ENCODE measurements at regions not wholly inside any gene's neighbourhood (a gene's known extent, or its start where the extent isn't known, plus 50 kb on each side); places are given as distances from the start of the nearest gene placed in this dataset.

DNA sequence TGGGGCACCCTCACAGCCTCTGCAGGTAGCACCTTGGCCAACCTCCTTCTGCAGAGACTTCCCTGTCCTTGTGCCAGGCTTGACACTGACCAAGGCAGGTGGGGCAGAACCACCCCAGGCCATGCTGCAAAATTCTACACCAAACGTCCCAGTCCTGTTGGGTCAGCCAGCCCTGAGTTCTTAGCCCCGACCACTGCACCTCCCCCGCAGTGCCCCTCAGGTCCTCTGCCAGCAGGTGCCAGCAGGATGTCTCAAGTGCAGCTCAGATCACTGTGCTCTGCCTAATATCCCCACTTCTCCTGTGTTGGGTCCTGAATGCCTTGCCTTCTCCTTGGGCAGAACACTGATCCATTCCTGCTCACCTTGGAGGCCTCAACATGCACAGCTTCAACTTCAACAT, 999.7 kb downstream of the TBC1D22A start:
- no peak overlapping the region for H3K9ac ChIP-seq (ENCODE audit: low read length)
- H4K20me1 ChIP-seq (ENCODE audit: control insufficient read depth, insufficient read depth, low read length, poor library complexity, severe bottlenecking), result no peaks in the 10 kb centered on the region
- no peak overlapping the region for H3K4me2 ChIP-seq (replicated peaks; ENCODE audit: low read depth, low read length, poor library complexity, severe bottlenecking)
- ChIA-PET POLR2A (no interaction called here), CTCF (no interaction called here)
- Mint-ChIP-seq H3K27me3 (peaks cover 17% of the 10 kb centered on the region), H3K4me3 (no peak overlapping the region), H3K9me3 (ENCODE audit: insufficient read depth) (no peaks in the 10 kb centered on the region), H3K4me1 (no peaks in the 10 kb centered on the region), H3K27ac (no peak overlapping the region)
- H3K27me3 ChIP-seq (replicated peaks in 1 of 4; ENCODE audit: control extremely low read depth in 1 of 4, control insufficient read depth in 3 of 4, insufficient read depth in 4 of 4, low read length in 3 of 4), result peaks cover 0 to 7% (median 0%) of the 10 kb centered on the region in 4 experiments
- no peaks in the 10 kb centered on the region for H3K4me1 ChIP-seq (ENCODE audit: control insufficient read depth in 2 of 2, insufficient read depth in 2 of 2, low read length in 2 of 2)
- H3K4me3 ChIP-seq (ENCODE audit: control extremely low read depth in 1 of 5, extremely low read depth in 1 of 5, insufficient read depth in 1 of 5, low read depth in 2 of 5, low read length in 4 of 5), result no peak overlapping the region
- H2AFZ ChIP-seq (ENCODE audit: insufficient read depth, low read depth, low read length, poor library complexity, severe bottlenecking), result no peak overlapping the region
- ATAC-seq (ENCODE audit: low read depth) (no peak), DNase-seq (no peak)
- 83% methylated on average over 3 of the region's 3 CpGs for WGBS (ENCODE audit: insufficient coverage)
- intact Hi-C loops (cut with micrococcal nuclease), result no loop called here
- H3K27ac ChIP-seq (ENCODE audit: low read length in 2 of 2), result no peak overlapping the region
- no peaks in the 10 kb centered on the region for H3K79me2 ChIP-seq (ENCODE audit: control insufficient read depth, insufficient read depth, low read length)
- no peaks in the 10 kb centered on the region for H3K36me3 ChIP-seq (replicated peaks in 1 of 2; ENCODE audit: control extremely low read depth in 1 of 2, control insufficient read depth in 1 of 2, extremely low read depth in 1 of 2, insufficient read depth in 2 of 2, low read length in 1 of 2)
- TF ChIP-seq, protein P1, sequence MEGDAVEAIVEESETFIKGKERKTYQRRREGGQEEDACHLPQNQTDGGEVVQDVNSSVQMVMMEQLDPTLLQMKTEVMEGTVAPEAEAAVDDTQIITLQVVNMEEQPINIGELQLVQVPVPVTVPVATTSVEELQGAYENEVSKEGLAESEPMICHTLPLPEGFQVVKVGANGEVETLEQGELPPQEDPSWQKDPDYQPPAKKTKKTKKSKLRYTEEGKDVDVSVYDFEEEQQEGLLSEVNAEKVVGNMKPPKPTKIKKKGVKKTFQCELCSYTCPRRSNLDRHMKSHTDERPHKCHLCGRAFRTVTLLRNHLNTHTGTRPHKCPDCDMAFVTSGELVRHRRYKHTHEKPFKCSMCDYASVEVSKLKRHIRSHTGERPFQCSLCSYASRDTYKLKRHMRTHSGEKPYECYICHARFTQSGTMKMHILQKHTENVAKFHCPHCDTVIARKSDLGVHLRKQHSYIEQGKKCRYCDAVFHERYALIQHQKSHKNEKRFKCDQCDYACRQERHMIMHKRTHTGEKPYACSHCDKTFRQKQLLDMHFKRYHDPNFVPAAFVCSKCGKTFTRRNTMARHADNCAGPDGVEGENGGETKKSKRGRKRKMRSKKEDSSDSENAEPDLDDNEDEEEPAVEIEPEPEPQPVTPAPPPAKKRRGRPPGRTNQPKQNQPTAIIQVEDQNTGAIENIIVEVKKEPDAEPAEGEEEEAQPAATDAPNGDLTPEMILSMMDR (IDR thresholded peaks at IDR 0.05), result no peak
- no peak for TF ChIP-seq EZH2 (IDR thresholded peaks at IDR 0.05; ENCODE audit: borderline replicate concordance, insufficient read depth, low read depth, low read length, poor library complexity, severe bottlenecking)
- H3K9me3 ChIP-seq (ENCODE audit: control extremely low read depth in 1 of 3, control insufficient read depth in 2 of 3, insufficient read depth in 1 of 3, low read length in 2 of 3), result no peaks in the 10 kb centered on the region

DNA sequence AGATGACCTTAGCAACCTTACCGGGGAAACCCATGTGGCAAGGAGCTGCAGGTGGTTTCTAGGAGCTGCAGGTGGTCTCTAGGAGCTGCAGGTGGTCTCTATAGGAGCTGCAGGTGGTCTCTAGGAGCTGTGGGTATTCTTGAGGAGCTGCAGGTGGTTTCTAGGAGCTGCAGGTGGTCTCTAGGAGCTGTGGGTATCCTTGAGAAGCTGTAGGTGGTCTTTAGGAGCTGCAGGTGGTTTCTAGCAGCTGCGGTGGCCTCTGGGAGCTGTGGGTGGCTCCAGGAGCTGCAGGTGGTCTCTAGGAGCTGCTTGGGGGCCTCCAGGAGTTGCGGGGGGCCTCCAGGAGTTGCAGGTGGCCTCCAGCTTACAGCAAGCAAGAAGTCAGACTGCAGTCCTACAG, 997.5 kb downstream of the TBC1D22A start:
- 78% methylated on average over 3 of the region's 3 CpGs for WGBS (ENCODE audit: insufficient coverage)
- Histone ChIP-seq H3K9me3 (ENCODE audit: control extremely low read depth in 1 of 3, control insufficient read depth in 2 of 3, insufficient read depth in 1 of 3, low read length in 2 of 3) (no peaks in the 10 kb centered on the region), H3K4me2 (replicated peaks; ENCODE audit: low read depth, low read length, poor library complexity, severe bottlenecking) (no peak overlapping the region), H3K9ac (ENCODE audit: low read length) (no peak overlapping the region), H3K27ac (ENCODE audit: low read length in 2 of 2) (no peak overlapping the region), H3K79me2 (ENCODE audit: control insufficient read depth, insufficient read depth, low read length) (no peaks in the 10 kb centered on the region), H2AFZ (ENCODE audit: insufficient read depth, low read depth, low read length, poor library complexity, severe bottlenecking) (no peak overlapping the region), H3K4me3 (ENCODE audit: control extremely low read depth in 1 of 5, extremely low read depth in 1 of 5, insufficient read depth in 1 of 5, low read depth in 2 of 5, low read length in 4 of 5) (no peak overlapping the region), H3K36me3 (replicated peaks in 1 of 2; ENCODE audit: control extremely low read depth in 1 of 2, control insufficient read depth in 1 of 2, extremely low read depth in 1 of 2, insufficient read depth in 2 of 2, low read length in 1 of 2) (no peaks in the 10 kb centered on the region), H3K4me1 (ENCODE audit: control insufficient read depth in 2 of 2, insufficient read depth in 2 of 2, low read length in 2 of 2) (no peaks in the 10 kb centered on the region), H4K20me1 (ENCODE audit: control insufficient read depth, insufficient read depth, low read length, poor library complexity, severe bottlenecking) (no peaks in the 10 kb centered on the region), H3K27me3 (replicated peaks in 1 of 4; ENCODE audit: control extremely low read depth in 1 of 4, control insufficient read depth in 3 of 4, insufficient read depth in 4 of 4, low read length in 3 of 4) (peaks cover 0 to 7% (median 0%) of the 10 kb centered on the region in 4 experiments)
- no peak overlapping the region for H3K27ac Mint-ChIP-seq
- no peak overlapping the region for H3K4me3 Mint-ChIP-seq
- no peak for ATAC-seq (ENCODE audit: low read depth)
- ChIA-PET CTCF (no interaction called here), POLR2A (no interaction called here)
- intact Hi-C loops (cut with micrococcal nuclease), result no loop called here
- H3K4me1 Mint-ChIP-seq, result no peaks in the 10 kb centered on the region
- peaks cover 12% of the 10 kb centered on the region for H3K27me3 Mint-ChIP-seq
- no peaks in the 10 kb centered on the region for H3K9me3 Mint-ChIP-seq (ENCODE audit: insufficient read depth)
- no peak for DNase-seq
- TF ChIP-seq, protein P1 (IDR thresholded peaks at IDR 0.05), result no peak
- no peak for TF ChIP-seq EZH2 (IDR thresholded peaks at IDR 0.05; ENCODE audit: borderline replicate concordance, insufficient read depth, low read depth, low read length, poor library complexity, severe bottlenecking)
